ENCODE measurements at regions not wholly inside any gene's neighbourhood (a gene's known extent, or its start where the extent isn't known, plus 50 kb on each side); places are given as distances from the start of the nearest gene placed in this dataset.
A peak's percentile ranks its signal among the peaks of the same experiment; 100 is the strongest.
"Not testable (repeated sequence)": the region's sequence is repeated elsewhere in the genome, so short reads cannot be mapped to it uniquely, and the experiment has no call there.

GRCh38 chr11:13782390-13783075 lies 114.1 kb downstream of the FAR1 start:
- no peak for DNase-seq
- H3K36me3 ChIP-seq (replicated peaks; ENCODE audit: control insufficient read depth, insufficient read depth, low read length) = no peaks in the 10 kb centered on the region
- H3K27me3 ChIP-seq (ENCODE audit: control insufficient read depth, insufficient read depth, low read length) = no peaks in the 10 kb centered on the region
- H3K4me3 ChIP-seq (ENCODE audit: insufficient read depth, low read depth, low read length) = no peak overlapping the region

- no peaks in the 10 kb centered on the region for H3K27me3 ChIP-seq (ENCODE audit: control insufficient read depth, insufficient read depth, low read length)
- no peak for DNase-seq
- no peaks in the 10 kb centered on the region for H3K36me3 ChIP-seq (replicated peaks; ENCODE audit: control insufficient read depth, insufficient read depth, low read length)
- H3K4me3 ChIP-seq (ENCODE audit: insufficient read depth, low read depth, low read length) = no peak overlapping the region
These were observed 116.0 kb downstream of the FAR1 start for GRCh38 chr11:13784441-13784840.

- Histone ChIP-seq H3K4me3 (ENCODE audit: insufficient read depth, low read depth, low read length) (no peak overlapping the region), H3K27me3 (ENCODE audit: control insufficient read depth, insufficient read depth, low read length) (no peaks in the 10 kb centered on the region), H3K36me3 (replicated peaks; ENCODE audit: control insufficient read depth, insufficient read depth, low read length) (no peaks in the 10 kb centered on the region)
- DNase-seq = no peak
These were observed 116.4 kb downstream of the FAR1 start for GRCh38 chr11:13784855-13785254.

- Histone ChIP-seq H3K36me3 (replicated peaks; ENCODE audit: control insufficient read depth, insufficient read depth, low read length) (no peaks in the 10 kb centered on the region), H3K27me3 (ENCODE audit: control insufficient read depth, insufficient read depth, low read length) (no peaks in the 10 kb centered on the region), H3K4me3 (ENCODE audit: insufficient read depth, low read depth, low read length) (no peak overlapping the region)
- no peak for DNase-seq
These were observed 118.2 kb downstream of the FAR1 start for GRCh38 chr11:13786688-13787087.

DNA sequence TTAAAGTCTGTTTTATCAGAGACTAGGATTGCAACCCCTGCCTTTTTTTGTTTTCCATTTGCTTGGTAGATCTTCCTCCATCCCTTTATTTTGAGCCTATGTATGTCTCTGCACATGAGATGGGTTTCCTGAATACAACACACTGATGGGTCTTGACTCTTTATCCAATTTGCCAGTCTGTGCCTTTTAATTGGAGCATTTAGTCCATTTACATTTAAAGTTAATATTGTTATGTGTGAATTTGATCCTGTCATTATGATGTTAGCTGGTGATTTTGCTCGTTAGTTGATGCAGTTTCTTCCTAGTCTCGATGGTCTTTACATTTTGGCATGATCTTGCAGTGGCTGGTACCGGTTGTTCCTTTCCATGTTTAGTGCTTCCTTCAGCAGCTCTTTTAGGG lies 129.1 kb downstream of the FAR1 start:
- not testable (repeated sequence) for DNase-seq; H3K4me3 ChIP-seq (ENCODE audit: insufficient read depth, low read depth, low read length); H3K36me3 ChIP-seq (replicated peaks; ENCODE audit: control insufficient read depth, insufficient read depth, low read length); H3K27me3 ChIP-seq (ENCODE audit: control insufficient read depth, insufficient read depth, low read length)

DNA sequence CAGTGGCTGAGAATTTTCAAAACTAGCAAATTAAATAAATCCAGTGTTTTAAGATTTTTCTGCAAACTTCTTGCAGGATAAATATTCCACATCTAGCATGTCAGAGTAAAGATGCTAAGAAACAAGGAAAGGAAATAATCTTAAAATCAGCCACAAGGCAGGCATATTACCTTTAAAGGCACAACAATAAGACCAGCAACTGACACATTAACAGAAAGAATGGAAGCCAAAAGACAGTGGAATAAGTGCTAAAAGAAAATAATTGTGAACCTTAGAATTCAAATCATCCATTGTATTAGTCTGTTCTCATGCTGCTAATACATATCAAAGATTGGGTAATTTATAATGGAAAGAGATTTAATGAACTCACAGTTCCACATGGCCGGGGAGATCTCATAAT lies 132.4 kb downstream of the FAR1 start:
- H3K4me3 ChIP-seq (ENCODE audit: insufficient read depth, low read depth, low read length) = no peak overlapping the region
- no peaks in the 10 kb centered on the region for H3K27me3 ChIP-seq (ENCODE audit: control insufficient read depth, insufficient read depth, low read length)
- no peaks in the 10 kb centered on the region for H3K36me3 ChIP-seq (replicated peaks; ENCODE audit: control insufficient read depth, insufficient read depth, low read length)
- no peak for DNase-seq

DNA sequence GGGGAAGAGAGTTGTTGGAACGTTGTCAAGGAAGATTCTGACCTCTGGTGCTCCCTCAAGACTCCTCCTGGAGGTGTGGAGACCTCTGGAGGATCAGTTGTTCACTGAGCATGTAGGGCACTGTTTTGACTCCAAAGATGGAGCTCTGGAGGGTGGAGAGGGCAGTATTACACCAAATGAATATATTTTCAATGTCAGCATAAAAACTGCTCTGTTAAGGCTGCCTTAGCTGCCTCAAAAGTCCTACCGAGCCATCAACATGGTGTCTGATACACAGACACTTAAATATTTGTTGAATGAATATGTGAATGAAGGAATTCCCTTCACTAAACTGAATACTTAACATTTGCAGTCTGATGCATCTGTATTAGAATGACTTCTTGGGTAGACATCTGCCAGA lies 144.2 kb upstream of the SPON1 start:
- DNase-seq = no peak

DNA sequence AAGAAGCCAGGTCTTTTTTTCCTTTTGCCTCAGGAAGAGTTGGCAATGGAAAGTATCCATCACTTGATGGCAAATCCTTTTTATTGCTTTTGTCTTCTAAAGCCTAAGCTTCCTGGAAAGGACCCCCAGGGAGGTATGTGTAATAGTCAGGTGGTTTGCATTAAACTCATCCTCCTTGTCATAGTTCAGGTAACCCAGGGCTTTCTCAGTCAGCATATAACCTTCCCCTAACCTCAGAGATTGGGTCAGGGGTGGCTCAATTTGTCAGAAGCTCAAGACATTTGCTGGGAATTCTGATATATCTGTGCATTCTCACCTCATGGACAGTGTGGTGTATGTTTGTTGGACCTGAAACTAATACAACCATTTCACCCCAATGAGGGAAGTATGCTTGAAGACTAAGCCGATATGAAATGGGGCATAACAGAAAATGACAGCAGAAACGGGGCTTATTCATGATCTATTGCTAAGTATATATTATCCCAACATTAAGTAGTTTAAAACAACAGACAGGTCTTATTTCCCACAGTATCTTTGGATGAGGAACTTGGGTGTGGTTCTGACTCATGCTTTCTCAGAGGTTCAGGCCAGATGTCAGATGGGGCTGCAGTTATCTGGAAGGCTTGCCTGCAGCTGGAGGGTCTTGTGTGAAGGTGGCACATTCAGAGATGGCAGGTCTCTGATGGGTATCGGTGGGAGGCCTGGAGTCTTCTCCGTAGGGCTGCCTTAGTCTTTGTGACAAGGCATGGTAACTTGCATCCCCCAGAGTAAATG lies 135.8 kb upstream of the SPON1 start:
- DNase-seq = no peak
- no peaks in the 10 kb centered on the region for H3K36me3 ChIP-seq (replicated peaks; ENCODE audit: control insufficient read depth, insufficient read depth, low read length)
- H3K4me3 ChIP-seq (ENCODE audit: insufficient read depth, low read depth, low read length) = no peak overlapping the region
- no peaks in the 10 kb centered on the region for H3K27me3 ChIP-seq (ENCODE audit: control insufficient read depth, insufficient read depth, low read length)

More for the DNA sequence above, 144.2 kb upstream of the SPON1 start:
- Histone ChIP-seq H3K27me3 (ENCODE audit: control insufficient read depth, insufficient read depth, low read length) (no peaks in the 10 kb centered on the region), H3K36me3 (replicated peaks; ENCODE audit: control insufficient read depth, insufficient read depth, low read length) (no peaks in the 10 kb centered on the region), H3K4me3 (ENCODE audit: insufficient read depth, low read depth, low read length) (no peak overlapping the region)

GRCh38 chr11:13831696-13832095 lies 130.8 kb upstream of the SPON1 start:
- no peak for DNase-seq
- no peaks in the 10 kb centered on the region for H3K36me3 ChIP-seq (replicated peaks; ENCODE audit: control insufficient read depth, insufficient read depth, low read length)
- no peaks in the 10 kb centered on the region for H3K27me3 ChIP-seq (ENCODE audit: control insufficient read depth, insufficient read depth, low read length)
- H3K4me3 ChIP-seq (ENCODE audit: insufficient read depth, low read depth, low read length) = no peak overlapping the region

- Histone ChIP-seq H3K4me3 (ENCODE audit: insufficient read depth, low read depth, low read length) (no peak overlapping the region), H3K36me3 (replicated peaks; ENCODE audit: control insufficient read depth, insufficient read depth, low read length) (no peaks in the 10 kb centered on the region), H3K27me3 (ENCODE audit: control insufficient read depth, insufficient read depth, low read length) (no peaks in the 10 kb centered on the region)
- peak; percentile 65 for DNase-seq
These were observed 128.1 kb upstream of the SPON1 start for GRCh38 chr11:13834463-13834862.

GRCh38 chr11:13836666-13837065 lies 125.9 kb upstream of the SPON1 start:
- Histone ChIP-seq H3K4me3 (ENCODE audit: insufficient read depth, low read depth, low read length) (no peak overlapping the region), H3K27me3 (ENCODE audit: control insufficient read depth, insufficient read depth, low read length) (no peaks in the 10 kb centered on the region), H3K36me3 (replicated peaks; ENCODE audit: control insufficient read depth, insufficient read depth, low read length) (no peaks in the 10 kb centered on the region)
- DNase-seq = no peak

DNA sequence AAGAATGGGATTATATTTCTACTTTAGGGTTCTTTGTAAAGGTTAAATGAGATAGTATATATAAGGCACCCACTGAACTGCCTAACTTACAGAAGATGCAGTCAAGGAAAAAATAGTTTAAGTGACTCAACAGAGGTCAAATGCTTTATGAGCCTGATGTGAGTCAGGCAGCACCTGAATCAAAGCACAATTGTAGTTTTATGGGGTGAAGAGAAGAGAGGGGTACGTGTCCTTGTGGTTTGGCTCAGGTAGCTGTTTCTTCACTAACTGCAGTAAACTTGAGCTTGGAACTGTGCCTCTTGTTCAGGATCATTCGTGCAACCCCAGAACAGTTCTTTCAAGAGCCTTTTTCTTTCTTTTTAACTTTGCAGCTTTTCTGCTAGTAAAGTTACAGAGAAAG lies 125.2 kb upstream of the SPON1 start:
- Histone ChIP-seq H3K27me3 (ENCODE audit: control insufficient read depth, insufficient read depth, low read length) (no peaks in the 10 kb centered on the region), H3K36me3 (replicated peaks; ENCODE audit: control insufficient read depth, insufficient read depth, low read length) (no peaks in the 10 kb centered on the region), H3K4me3 (ENCODE audit: insufficient read depth, low read depth, low read length) (no peak overlapping the region)
- no peak for DNase-seq

GRCh38 chr11:13841393-13841792 lies 121.1 kb upstream of the SPON1 start:
- Histone ChIP-seq H3K4me3 (ENCODE audit: insufficient read depth, low read depth, low read length) (no peak overlapping the region), H3K27me3 (ENCODE audit: control insufficient read depth, insufficient read depth, low read length) (no peaks in the 10 kb centered on the region), H3K36me3 (replicated peaks; ENCODE audit: control insufficient read depth, insufficient read depth, low read length) (no peaks in the 10 kb centered on the region)
- no peak for DNase-seq

DNA sequence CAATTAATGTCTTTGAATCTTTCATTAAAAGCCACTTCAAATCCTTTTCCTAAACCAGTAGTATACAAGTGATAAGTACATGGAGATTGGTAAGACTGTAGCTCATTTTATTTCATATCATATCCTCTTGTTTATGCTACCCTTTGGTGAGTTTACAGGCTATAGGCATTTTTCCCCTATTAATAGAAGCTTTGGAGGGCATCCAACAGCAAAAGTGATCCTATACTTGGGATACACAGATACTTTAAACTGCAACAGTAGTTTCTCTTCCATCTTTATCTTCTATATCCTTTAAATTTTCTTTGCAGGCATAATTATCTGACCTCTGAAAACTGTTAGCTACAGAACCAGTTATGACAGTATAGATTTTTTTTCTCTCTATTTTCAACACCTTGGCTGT lies 114.5 kb upstream of the SPON1 start:
- no peaks in the 10 kb centered on the region for H3K36me3 ChIP-seq (replicated peaks; ENCODE audit: control insufficient read depth, insufficient read depth, low read length)
- no peaks in the 10 kb centered on the region for H3K27me3 ChIP-seq (ENCODE audit: control insufficient read depth, insufficient read depth, low read length)
- no peak for DNase-seq
- H3K4me3 ChIP-seq (ENCODE audit: insufficient read depth, low read depth, low read length) = no peak overlapping the region

- Histone ChIP-seq H3K36me3 (replicated peaks; ENCODE audit: control insufficient read depth, insufficient read depth, low read length) (no peaks in the 10 kb centered on the region), H3K27me3 (ENCODE audit: control insufficient read depth, insufficient read depth, low read length) (no peaks in the 10 kb centered on the region), H3K4me3 (ENCODE audit: insufficient read depth, low read depth, low read length) (no peak overlapping the region)
- DNase-seq = no peak
These were observed 112.1 kb upstream of the SPON1 start for GRCh38 chr11:13850231-13851005.
